Activated effector memory CD4-positive, alpha-beta T cell treated with anti-CD3 and anti-CD28 coated beads, Interleukin-2, amount 50 U/mL, for 16 hours (primary cell): ENCODE measurements at regions not wholly inside any gene's neighbourhood (a gene's known extent, or its start where the extent isn't known, plus 50 kb on each side); places are given as distances from the start of the nearest gene placed in this dataset.
A peak's percentile ranks its signal among the peaks of the same experiment; 100 is the strongest.

Source experiments
- DNase-seq: peaks from one replicate; pipeline ENCODE4 v3.0.0-alpha.2; 2020

- no peak for DNase-seq
These were observed 210.5 kb upstream of the KLF6 start for GRCh38 chr10:3995302-3996210.

- DNase-seq: no peak
These were observed 207.6 kb upstream of the KLF6 start for GRCh38 chr10:3992382-3993178.

GRCh38 chr10:3990307-3990706 is 205.3 kb upstream of the KLF6 start:
- DNase-seq: no peak

GRCh38 chr10:3987143-3987974 is 202.3 kb upstream of the KLF6 start:
- DNase-seq: no peak

GRCh38 chr10:3986493-3987142 is 201.6 kb upstream of the KLF6 start:
- DNase-seq: no peak

GRCh38 chr10:3982746-3983442 is 197.9 kb upstream of the KLF6 start:
- DNase-seq: no peak

- DNase-seq: no peak
These were observed 196.3 kb upstream of the KLF6 start for GRCh38 chr10:3981300-3981699.

GRCh38 chr10:3980660-3981059 is 195.7 kb upstream of the KLF6 start:
- no peak for DNase-seq

GRCh38 chr10:3980144-3980543 is 195.1 kb upstream of the KLF6 start:
- no peak for DNase-seq

GRCh38 chr10:3978761-3979160 is 193.8 kb upstream of the KLF6 start:
- DNase-seq: no peak

- DNase-seq: no peak
These were observed 193.2 kb upstream of the KLF6 start for GRCh38 chr10:3978174-3978573.

- DNase-seq: no peak
These were observed 192.8 kb upstream of the KLF6 start for GRCh38 chr10:3977761-3978160.

GRCh38 chr10:3976718-3977117 is 191.7 kb upstream of the KLF6 start:
- no peak for DNase-seq

GRCh38 chr10:3976171-3976570 is 191.2 kb upstream of the KLF6 start:
- no peak for DNase-seq

GRCh38 chr10:3975016-3975415 is 190.0 kb upstream of the KLF6 start:
- no peak for DNase-seq

GRCh38 chr10:3972460-3973301 is 187.7 kb upstream of the KLF6 start:
- peak; percentile 78 for DNase-seq

- no peak for DNase-seq
These were observed 186.7 kb upstream of the KLF6 start for GRCh38 chr10:3971713-3972112.

GRCh38 chr10:3969876-3970666 is 185.1 kb upstream of the KLF6 start:
- DNase-seq: no peak

GRCh38 chr10:3968727-3969126 is 183.7 kb upstream of the KLF6 start:
- no peak for DNase-seq

- no peak for DNase-seq
These were observed 179.5 kb upstream of the KLF6 start for GRCh38 chr10:3964516-3964915.
